WERI-Rb-1 (cell line): ENCODE measurements at regions not wholly inside any gene's neighbourhood (a gene's known extent, or its start where the extent isn't known, plus 50 kb on each side); places are given as distances from the start of the nearest gene placed in this dataset.

Experiments
- DNase-seq: peaks from one replicate; pipeline ENCODE4 v3.0.0-alpha.2; 2020
- H3K27ac ChIP-seq: fragments of 250-450 bp; sonication (Bioruptor Pico); 2 replicates; pipeline ENCODE4 v1.5.1; 2020; ENCODE audit warnings: mild to moderate bottlenecking, moderate library complexity
- H3K27me3 ChIP-seq: fragments of 250-450 bp; sonication (Bioruptor Pico); 2 replicates; pipeline ENCODE4 v1.5.1; 2021; ENCODE audit warnings: mild to moderate bottlenecking, low read depth, moderate library complexity; ENCODE audit not compliant: insufficient read depth, severe bottlenecking
- H3K36me3 ChIP-seq: fragments of 250-450 bp; sonication (Bioruptor Pico); 2 replicates; pipeline ENCODE4 v1.5.1; 2020; ENCODE audit warnings: mild to moderate bottlenecking, moderate library complexity
- H3K4me3 ChIP-seq: 2 replicates; pipeline ENCODE4 v1.5.1; 2011; ENCODE audit warnings: low read depth, mild to moderate bottlenecking, control low read depth, low read length
- H3K9me3 ChIP-seq: fragments of 250-450 bp; sonication (Bioruptor Pico); 2 replicates; pipeline ENCODE4 v1.5.1; 2021; ENCODE audit warnings: mild to moderate bottlenecking, moderate library complexity; ENCODE audit not compliant: severe bottlenecking
- CTCF ChIP-seq: IDR thresholded peaks from 2 replicates; pipeline ENCODE4 v1.5.1; 2011; ENCODE audit warnings: low read depth, mild to moderate bottlenecking, control low read depth, inconsistent platforms, low read length

DNA sequence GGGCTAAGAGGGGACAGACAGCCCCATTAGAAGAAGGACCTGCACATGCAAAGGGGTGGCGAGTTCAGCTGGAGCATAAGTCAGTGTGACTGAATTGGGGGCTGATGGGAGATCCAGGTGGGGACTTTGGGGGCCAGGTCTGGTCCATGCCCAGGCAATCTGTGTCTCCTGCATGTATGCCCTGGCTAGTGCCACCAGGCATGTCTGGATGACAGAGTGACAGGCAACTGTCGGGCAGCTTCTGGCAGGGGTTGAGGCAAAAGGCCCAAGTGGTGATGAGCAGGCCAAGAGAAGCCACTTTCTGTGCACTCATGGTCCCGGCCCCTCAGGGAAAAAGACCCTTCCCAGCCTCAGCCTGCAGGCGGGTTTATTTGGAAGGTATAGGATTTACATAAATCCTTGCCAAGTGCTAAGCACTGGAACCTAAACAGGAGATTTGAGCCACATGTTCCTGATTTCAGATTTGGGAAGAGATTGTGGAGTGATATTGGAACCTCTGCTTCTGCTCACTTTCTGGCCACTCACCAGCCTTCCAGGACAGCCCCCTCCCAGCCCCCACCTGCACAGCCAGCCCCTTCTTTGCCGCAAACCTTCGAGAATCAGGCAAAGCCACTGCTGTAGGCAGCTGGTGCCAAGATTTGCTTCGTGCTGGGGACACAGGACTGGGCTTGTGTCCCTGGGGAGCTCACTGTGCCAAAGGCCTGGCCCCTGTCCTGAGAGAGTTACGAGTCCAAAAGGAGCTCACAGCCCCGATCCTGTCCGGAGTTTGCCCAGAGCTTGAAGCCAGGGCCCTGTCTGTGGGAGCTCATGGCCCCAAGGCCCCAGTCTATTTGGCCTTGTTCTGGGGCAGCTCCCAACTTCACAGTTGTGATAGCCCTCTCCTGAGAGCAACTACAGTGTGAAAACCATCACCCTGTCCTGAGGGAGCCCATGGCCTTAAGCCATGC, 232.5 kb upstream of the RTL1 start:
- no peak for TF ChIP-seq CTCF

DNA sequence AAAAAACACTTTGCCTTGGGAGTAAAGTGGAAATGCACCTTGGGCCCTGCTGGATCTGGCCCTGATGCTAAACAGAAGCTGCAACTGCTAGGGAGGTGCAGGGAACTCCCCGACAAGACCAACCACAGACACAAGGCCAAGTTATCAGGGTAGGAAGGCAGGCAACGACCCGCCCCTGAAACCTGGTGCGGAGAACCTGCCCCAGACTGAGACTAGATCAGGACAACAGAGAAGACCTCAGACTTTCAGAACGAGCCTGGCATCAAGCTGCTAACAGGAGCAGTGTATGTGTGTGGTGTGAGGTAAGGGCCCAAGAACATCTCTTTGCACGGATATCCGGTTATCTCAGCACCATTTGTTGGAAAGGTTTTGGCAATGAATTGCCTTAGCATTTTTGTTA, 233.7 kb upstream of the RTL1 start:
- no peak overlapping the region for H3K27ac ChIP-seq
- no peak for DNase-seq
- peaks cover under 1% of the 10 kb centered on the region for H3K9me3 ChIP-seq
- no peaks in the 10 kb centered on the region for H3K36me3 ChIP-seq
- H3K27me3 ChIP-seq = peaks cover 61% of the 10 kb centered on the region
- H3K4me3 ChIP-seq = no peak overlapping the region
- TF ChIP-seq CTCF = no peak

More for the DNA sequence above, 232.5 kb upstream of the RTL1 start:
- Histone ChIP-seq H3K36me3 (no peaks in the 10 kb centered on the region), H3K9me3 (no peaks in the 10 kb centered on the region), H3K27ac (no peak overlapping the region), H3K27me3 (peaks cover 70% of the 10 kb centered on the region), H3K4me3 (no peak overlapping the region)
- DNase-seq = no peak

DNA sequence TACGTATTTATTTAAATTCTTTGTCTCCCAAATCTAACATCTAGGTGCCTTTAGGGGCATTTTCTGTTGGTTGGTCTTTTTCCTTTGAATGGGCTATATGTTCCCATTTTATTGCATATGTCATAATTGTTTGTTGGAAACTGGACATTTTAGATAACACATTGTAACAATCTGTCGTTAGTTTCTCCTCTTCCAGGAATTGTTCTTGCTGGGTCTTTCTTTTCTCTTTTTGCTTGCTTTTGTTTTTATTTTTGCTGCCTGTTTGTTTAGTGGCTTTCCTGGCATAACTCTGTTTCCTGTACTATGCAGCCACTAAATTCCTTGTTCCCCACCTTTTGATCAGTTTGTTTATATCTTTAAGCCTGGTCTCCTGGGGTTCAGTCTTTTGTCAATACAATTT, 244.3 kb upstream of the RTL1 start:
- H3K9me3 ChIP-seq = peaks cover 8% of the 10 kb centered on the region
- H3K4me3 ChIP-seq = no peak overlapping the region
- H3K27ac ChIP-seq = no peak overlapping the region
- H3K36me3 ChIP-seq = no peaks in the 10 kb centered on the region
- DNase-seq = no peak
- peaks cover 45% of the 10 kb centered on the region for H3K27me3 ChIP-seq
- no peak for TF ChIP-seq CTCF

DNA sequence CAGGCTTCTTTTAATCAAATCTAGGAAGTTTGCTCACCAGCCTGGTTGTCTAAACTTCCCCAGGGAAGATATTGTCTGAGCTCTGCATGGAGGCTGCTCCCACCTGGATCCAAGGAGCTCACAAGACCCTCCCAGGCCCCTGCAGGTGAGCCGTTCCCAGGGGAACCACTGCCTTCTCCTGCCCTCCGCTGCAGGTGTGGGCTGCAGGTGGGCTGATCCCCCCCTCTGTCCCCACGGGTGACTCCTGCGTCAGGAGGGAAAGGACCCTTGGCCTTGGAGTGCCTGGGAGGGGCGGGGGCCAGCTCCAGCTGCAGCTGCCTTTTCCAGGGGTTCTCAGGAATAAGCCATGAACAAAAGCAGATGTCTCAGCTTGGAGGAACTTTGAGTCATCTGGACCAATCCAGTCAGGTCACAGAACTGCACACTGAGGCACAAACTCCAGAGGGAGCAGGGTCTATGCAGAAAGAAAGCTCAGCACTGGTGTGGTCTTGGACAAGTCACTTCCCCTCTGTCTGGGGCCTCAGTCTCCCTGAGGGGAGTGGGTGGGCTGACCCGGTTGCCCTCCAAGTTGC, 246.6 kb upstream of the RTL1 start:
- TF ChIP-seq CTCF = no peak
- no peak overlapping the region for H3K4me3 ChIP-seq
- no peak for DNase-seq
- no peaks in the 10 kb centered on the region for H3K36me3 ChIP-seq
- H3K27ac ChIP-seq = no peak overlapping the region
- H3K27me3 ChIP-seq = peaks cover 62% of the 10 kb centered on the region
- H3K9me3 ChIP-seq = peaks cover 8% of the 10 kb centered on the region

DNA sequence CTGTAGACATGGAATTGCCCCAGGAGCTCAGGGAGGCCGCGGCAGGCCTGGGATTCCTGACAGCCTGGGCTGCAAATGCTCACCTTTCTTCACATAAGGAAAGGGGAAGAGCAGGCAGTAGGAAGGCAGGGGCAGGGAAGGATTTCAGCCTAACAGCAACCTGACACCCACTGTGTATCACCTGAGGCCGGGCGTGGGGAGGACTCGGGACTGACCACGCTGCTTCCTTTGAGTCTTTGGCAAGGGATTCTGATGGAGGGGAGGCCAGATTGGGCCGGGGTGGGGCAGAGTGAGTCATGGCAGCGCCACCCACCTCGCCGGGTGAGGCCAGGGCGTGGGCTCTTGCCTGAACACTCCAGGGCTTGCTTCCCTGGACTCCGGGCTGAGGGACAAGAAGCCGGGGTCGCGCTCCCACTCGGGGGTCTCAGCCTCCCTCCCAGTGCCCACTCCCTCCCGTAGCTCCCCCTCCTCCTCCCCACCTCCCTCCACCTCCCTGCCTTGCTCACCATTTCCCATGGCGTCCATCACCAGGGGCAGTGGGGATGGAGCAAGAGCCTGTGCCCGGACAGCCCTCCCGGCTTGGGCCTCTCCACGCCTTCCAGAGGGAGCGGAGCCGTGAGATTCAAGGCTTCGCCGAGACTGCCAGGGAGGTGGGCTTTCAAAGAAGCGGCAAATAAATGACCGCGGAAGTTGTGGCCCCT, 247.9 kb upstream of the RTL1 start:
- Histone ChIP-seq H3K27me3 (peaks cover 74% of the 10 kb centered on the region), H3K4me3 (no peak overlapping the region), H3K9me3 (peaks cover 8% of the 10 kb centered on the region), H3K27ac (no peak overlapping the region), H3K36me3 (no peaks in the 10 kb centered on the region)
- TF ChIP-seq CTCF = no peak
- no peak for DNase-seq
